Upper lobe of left lung (tissue), 4 donors: ENCODE measurements at regions not wholly inside any gene's neighbourhood (a gene's known extent, or its start where the extent isn't known, plus 50 kb on each side); places are given as distances from the start of the nearest gene placed in this dataset.

ENCODE experiments used
- CTCF ChIP-seq, 6 experiments: fragments of 450-650 bp in 4 of 6; fragments of 200-600 bp in 2 of 6; sonication (generic) in 2 of 6; IDR thresholded peaks; one replicate each; pipeline ENCODE4 v1.5.1; 2016 to 2019; ENCODE audit warnings: antibody characterized with exemption in 6 of 6
- EP300 ChIP-seq, 4 donors: sonication (generic); formaldehyde crosslinking; IDR thresholded peaks; one replicate each; pipeline ENCODE4 v1.5.1; 2017; ENCODE audit warnings: antibody characterized with exemption in 4 of 4, control low read depth in 2 of 4
- POLR2AphosphoS5 ChIP-seq, 2 donors: sonication (generic); formaldehyde crosslinking; IDR thresholded peaks; one replicate each; pipeline ENCODE4 v1.5.1; 2017; ENCODE audit warnings: antibody characterized with exemption in 2 of 2

GRCh38 chr13:89343165-89343564, 1672.0 kb downstream of the SLITRK5 start:
- TF ChIP-seq POLR2AphosphoS5 (IDR thresholded peaks at IDR 0.05) (no peak), CTCF (IDR thresholded peaks at IDR 0.05) (no peak), EP300 (IDR thresholded peaks at IDR 0.05) (no peak)
